ENCODE measurements at regions not wholly inside any gene's neighbourhood (a gene's known extent, or its start where the extent isn't known, plus 50 kb on each side); places are given as distances from the start of the nearest gene placed in this dataset.

DNA sequence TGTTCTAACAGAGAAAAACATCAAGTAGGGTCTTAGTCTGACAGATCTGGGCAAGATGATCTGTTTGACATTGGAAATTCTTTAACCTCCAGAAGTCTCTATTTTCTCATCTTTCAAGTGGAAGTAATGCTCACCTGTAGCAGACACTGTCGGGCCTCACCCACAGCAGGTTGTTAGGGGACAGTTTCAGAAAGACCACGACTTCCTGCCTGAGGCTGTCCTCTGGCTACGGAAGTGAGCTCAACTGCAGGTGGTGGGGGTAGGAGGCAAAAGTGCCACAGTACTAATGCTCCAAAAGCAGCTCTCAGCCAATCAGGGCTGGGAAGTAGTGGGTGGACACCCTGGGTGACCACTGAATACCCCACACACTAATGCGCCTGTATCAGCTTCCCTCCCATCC, 111.4 kb upstream of the TOPAZ1 start:
- CTCF ChIA-PET, result no interaction called here
- no peaks in the 10 kb centered on the region for H3K4me1 Mint-ChIP-seq (ENCODE audit: low read depth, unreplicated experiment)
- H3K27me3 Mint-ChIP-seq (ENCODE audit: unreplicated experiment), result peaks cover 66% of the 10 kb centered on the region
- no peak for DNase-seq
- intact Hi-C loops (cut with micrococcal nuclease; ENCODE audit: unreplicated experiment), result no loop called here
- TF ChIP-seq CTCF (IDR thresholded peaks at IDR 0.05; ENCODE audit: unreplicated experiment), result no peak
- H3K27ac Mint-ChIP-seq (ENCODE audit: unreplicated experiment), result no peak overlapping the region
- no peaks in the 10 kb centered on the region for H3K9me3 Mint-ChIP-seq (ENCODE audit: low read depth, unreplicated experiment)
- no TSS peak for BruUV-seq (replicated peaks)
- no peak overlapping the region for H3K4me3 Mint-ChIP-seq (ENCODE audit: low read depth, unreplicated experiment)
- H3K36me3 Mint-ChIP-seq (ENCODE audit: insufficient read depth, unreplicated experiment), result no peaks in the 10 kb centered on the region

GRCh38 chr3:44132061-44132460, 109.6 kb upstream of the TOPAZ1 start:
- intact Hi-C loops (cut with micrococcal nuclease; ENCODE audit: unreplicated experiment), result no loop called here
- no TSS peak for BruUV-seq (replicated peaks)
- H3K4me1 Mint-ChIP-seq (ENCODE audit: low read depth, unreplicated experiment), result no peaks in the 10 kb centered on the region
- no peak overlapping the region for H3K4me3 Mint-ChIP-seq (ENCODE audit: low read depth, unreplicated experiment)
- peaks cover 69% of the 10 kb centered on the region for H3K27me3 Mint-ChIP-seq (ENCODE audit: unreplicated experiment)
- TF ChIP-seq CTCF (IDR thresholded peaks at IDR 0.05; ENCODE audit: unreplicated experiment), result no peak
- H3K27ac Mint-ChIP-seq (ENCODE audit: unreplicated experiment), result no peak overlapping the region
- no peaks in the 10 kb centered on the region for H3K9me3 Mint-ChIP-seq (ENCODE audit: low read depth, unreplicated experiment)
- CTCF ChIA-PET, result no interaction called here
- DNase-seq, result no peak
- H3K36me3 Mint-ChIP-seq (ENCODE audit: insufficient read depth, unreplicated experiment), result no peaks in the 10 kb centered on the region

DNA sequence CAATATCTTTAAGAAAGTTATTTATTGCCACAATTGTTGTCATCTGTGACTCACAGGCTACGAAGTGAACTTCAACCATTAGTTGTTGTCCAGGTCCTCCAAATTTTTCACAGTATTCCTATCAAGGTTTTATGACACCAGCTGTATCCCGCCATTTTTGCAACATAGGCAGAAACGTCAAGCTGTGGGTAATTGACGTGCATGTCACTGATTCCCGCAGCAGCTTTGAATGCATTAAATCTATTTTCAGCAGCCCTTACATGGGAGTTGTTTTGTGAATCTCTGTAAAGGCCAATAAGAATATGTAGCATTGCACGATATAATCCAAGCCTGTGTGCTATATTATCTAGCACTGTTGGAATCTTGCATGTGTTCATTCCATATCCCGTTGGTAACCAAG, 109.1 kb upstream of the TOPAZ1 start:
- no peak for TF ChIP-seq CTCF (IDR thresholded peaks at IDR 0.05; ENCODE audit: unreplicated experiment)
- no peak for DNase-seq
- no peaks in the 10 kb centered on the region for H3K4me1 Mint-ChIP-seq (ENCODE audit: low read depth, unreplicated experiment)
- BruUV-seq (replicated peaks), result no TSS peak
- no peaks in the 10 kb centered on the region for H3K36me3 Mint-ChIP-seq (ENCODE audit: insufficient read depth, unreplicated experiment)
- H3K27me3 Mint-ChIP-seq (ENCODE audit: unreplicated experiment), result peaks cover 67% of the 10 kb centered on the region
- no peaks in the 10 kb centered on the region for H3K9me3 Mint-ChIP-seq (ENCODE audit: low read depth, unreplicated experiment)
- H3K27ac Mint-ChIP-seq (ENCODE audit: unreplicated experiment), result no peak overlapping the region
- CTCF ChIA-PET, result no interaction called here
- intact Hi-C loops (cut with micrococcal nuclease; ENCODE audit: unreplicated experiment), result no loop called here
- H3K4me3 Mint-ChIP-seq (ENCODE audit: low read depth, unreplicated experiment), result no peak overlapping the region

- peaks cover 59% of the 10 kb centered on the region for H3K27me3 Mint-ChIP-seq (ENCODE audit: unreplicated experiment)
- no TSS peak for BruUV-seq (replicated peaks)
- no peak for DNase-seq
- intact Hi-C loops (cut with micrococcal nuclease; ENCODE audit: unreplicated experiment), result no loop called here
- CTCF ChIA-PET, result no interaction called here
- no peak overlapping the region for H3K27ac Mint-ChIP-seq (ENCODE audit: unreplicated experiment)
- no peaks in the 10 kb centered on the region for H3K4me1 Mint-ChIP-seq (ENCODE audit: low read depth, unreplicated experiment)
- H3K36me3 Mint-ChIP-seq (ENCODE audit: insufficient read depth, unreplicated experiment), result no peaks in the 10 kb centered on the region
- TF ChIP-seq CTCF (IDR thresholded peaks at IDR 0.05; ENCODE audit: unreplicated experiment), result no peak
- H3K4me3 Mint-ChIP-seq (ENCODE audit: low read depth, unreplicated experiment), result no peak overlapping the region
- H3K9me3 Mint-ChIP-seq (ENCODE audit: low read depth, unreplicated experiment), result no peaks in the 10 kb centered on the region
Observed at GRCh38 chr3:44136421-44136820, 105.3 kb upstream of the TOPAZ1 start.

DNA sequence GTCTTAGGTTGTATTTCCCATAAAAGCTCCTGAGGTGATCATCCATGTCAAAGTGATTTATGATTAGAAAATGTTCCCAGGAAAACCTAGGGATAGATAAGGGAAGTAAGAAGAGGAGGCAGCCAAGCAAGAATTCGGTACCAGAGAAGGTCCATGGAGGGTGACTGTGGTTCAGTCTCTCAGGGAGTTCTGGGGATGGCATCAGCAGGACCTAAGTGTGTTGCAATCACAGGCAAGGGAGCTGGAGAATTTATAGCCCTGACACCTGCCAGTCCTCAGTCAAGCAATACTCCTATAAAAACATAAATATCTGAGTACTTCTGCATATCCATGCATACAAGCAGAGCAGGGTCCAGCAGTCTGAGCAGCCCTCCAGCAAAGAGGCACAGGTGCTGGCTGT, 95.6 kb upstream of the TOPAZ1 start:
- H3K27me3 Mint-ChIP-seq (ENCODE audit: unreplicated experiment), result peaks cover 53% of the 10 kb centered on the region
- TF ChIP-seq CTCF (IDR thresholded peaks at IDR 0.05; ENCODE audit: unreplicated experiment), result no peak
- H3K4me3 Mint-ChIP-seq (ENCODE audit: low read depth, unreplicated experiment), result no peak overlapping the region
- BruUV-seq (replicated peaks), result no TSS peak
- CTCF ChIA-PET, result no interaction called here
- H3K36me3 Mint-ChIP-seq (ENCODE audit: insufficient read depth, unreplicated experiment), result no peaks in the 10 kb centered on the region
- H3K9me3 Mint-ChIP-seq (ENCODE audit: low read depth, unreplicated experiment), result no peaks in the 10 kb centered on the region
- DNase-seq, result no peak
- no peak overlapping the region for H3K27ac Mint-ChIP-seq (ENCODE audit: unreplicated experiment)
- no peaks in the 10 kb centered on the region for H3K4me1 Mint-ChIP-seq (ENCODE audit: low read depth, unreplicated experiment)
- intact Hi-C loops (cut with micrococcal nuclease; ENCODE audit: unreplicated experiment), result no loop called here
